Neural progenitor cell (in vitro differentiated cells): ENCODE measurements at regions not wholly inside any gene's neighbourhood (a gene's known extent, or its start where the extent isn't known, plus 50 kb on each side); places are given as distances from the start of the nearest gene placed in this dataset.

Experiments used
- EZH2 ChIP-seq: fragments of 200-600 bp; sonication (generic); IDR thresholded peaks from 2 replicates; pipeline ENCODE4 v1.6.1; 2017; ENCODE audit warnings: antibody characterized with exemption, mild to moderate bottlenecking, moderate library complexity
- TF ChIP-seq, protein P1 (sequence below): fragments of 200-600 bp; sonication (generic); IDR thresholded peaks from 2 replicates; pipeline ENCODE4 v1.5.1; 2017; ENCODE audit warnings: antibody characterized with exemption, mild to moderate bottlenecking

- TF ChIP-seq, protein P1, sequence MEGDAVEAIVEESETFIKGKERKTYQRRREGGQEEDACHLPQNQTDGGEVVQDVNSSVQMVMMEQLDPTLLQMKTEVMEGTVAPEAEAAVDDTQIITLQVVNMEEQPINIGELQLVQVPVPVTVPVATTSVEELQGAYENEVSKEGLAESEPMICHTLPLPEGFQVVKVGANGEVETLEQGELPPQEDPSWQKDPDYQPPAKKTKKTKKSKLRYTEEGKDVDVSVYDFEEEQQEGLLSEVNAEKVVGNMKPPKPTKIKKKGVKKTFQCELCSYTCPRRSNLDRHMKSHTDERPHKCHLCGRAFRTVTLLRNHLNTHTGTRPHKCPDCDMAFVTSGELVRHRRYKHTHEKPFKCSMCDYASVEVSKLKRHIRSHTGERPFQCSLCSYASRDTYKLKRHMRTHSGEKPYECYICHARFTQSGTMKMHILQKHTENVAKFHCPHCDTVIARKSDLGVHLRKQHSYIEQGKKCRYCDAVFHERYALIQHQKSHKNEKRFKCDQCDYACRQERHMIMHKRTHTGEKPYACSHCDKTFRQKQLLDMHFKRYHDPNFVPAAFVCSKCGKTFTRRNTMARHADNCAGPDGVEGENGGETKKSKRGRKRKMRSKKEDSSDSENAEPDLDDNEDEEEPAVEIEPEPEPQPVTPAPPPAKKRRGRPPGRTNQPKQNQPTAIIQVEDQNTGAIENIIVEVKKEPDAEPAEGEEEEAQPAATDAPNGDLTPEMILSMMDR: no peak
- no peak for TF ChIP-seq EZH2
Measured at GRCh38 chr3:7950890-7951289, 550.7 kb upstream of the LMCD1 start.
